Mesenchymal stem cell (in vitro differentiated cells and primary cell): ENCODE measurements at regions not wholly inside any gene's neighbourhood (a gene's known extent, or its start where the extent isn't known, plus 50 kb on each side); places are given as distances from the start of the nearest gene placed in this dataset.

ENCODE experiments used
- DNase-seq: peaks from one replicate; pipeline ENCODE4 v3.0.0-alpha.2; 2013
- H2AFZ ChIP-seq: one replicate; pipeline ENCODE4 v1.6.1; 2013; ENCODE audit warnings: low read depth, mild to moderate bottlenecking, control low read depth, inconsistent platforms, low read length, moderate library complexity
- H2AK5ac ChIP-seq: 2 replicates; pipeline ENCODE4 v1.6.1; 2013; ENCODE audit warnings: low read length, moderate library complexity, mild to moderate bottlenecking, inconsistent platforms; ENCODE audit not compliant: severe bottlenecking
- H2BK120ac ChIP-seq: one replicate; pipeline ENCODE4 v1.6.1; 2013; ENCODE audit warnings: low read depth, mild to moderate bottlenecking, inconsistent platforms, low read length, moderate library complexity
- H2BK12ac ChIP-seq, 2 experiments: one replicate each; pipeline ENCODE4 v1.6.1; 2013; ENCODE audit warnings: inconsistent platforms in 2 of 2, low read length in 2 of 2, mild to moderate bottlenecking in 2 of 2, moderate library complexity in 2 of 2, control low read depth in 1 of 2
- H2BK15ac ChIP-seq: one replicate; pipeline ENCODE4 v1.6.1; 2013; ENCODE audit warnings: mild to moderate bottlenecking, low read depth, inconsistent platforms; ENCODE audit not compliant: poor library complexity, severe bottlenecking
- H2BK5ac ChIP-seq: 2 replicates; pipeline ENCODE4 v1.6.1; 2013; ENCODE audit warnings: low read depth, mild to moderate bottlenecking, low read length, control low read depth, inconsistent platforms; ENCODE audit not compliant: poor library complexity, severe bottlenecking
- H3K14ac ChIP-seq, 2 experiments: one replicate each; pipeline ENCODE4 v1.6.1; 2013; ENCODE audit warnings: inconsistent platforms in 2 of 2, low read length in 2 of 2, control low read depth in 1 of 2, mild to moderate bottlenecking in 1 of 2, moderate library complexity in 1 of 2
- H3K18ac ChIP-seq, 2 experiments: one replicate each; pipeline ENCODE4 v1.6.1; 2013; ENCODE audit warnings: inconsistent platforms in 2 of 2, low read length in 2 of 2, control low read depth in 1 of 2, low read depth in 1 of 2, mild to moderate bottlenecking in 1 of 2
- H3K23ac ChIP-seq, 2 experiments: one replicate each; pipeline ENCODE4 v1.6.1; 2013; ENCODE audit warnings: inconsistent platforms in 2 of 2, low read length in 2 of 2, mild to moderate bottlenecking in 2 of 2, moderate library complexity in 2 of 2, control low read depth in 1 of 2
- H3K27ac ChIP-seq: 2 replicates; pipeline ENCODE4 v1.5.1; 2013; ENCODE audit warnings: mild to moderate bottlenecking, moderate library complexity, low read length, control low read depth, inconsistent platforms; ENCODE audit not compliant: poor library complexity, severe bottlenecking
- H3K27me3 ChIP-seq, 2 experiments: 2 replicates each; pipeline versions ENCODE4 v1.6.1 to v1.7.0; 2013; ENCODE audit warnings: low read length in 2 of 2, mild to moderate bottlenecking in 2 of 2, moderate library complexity in 2 of 2, control low read depth in 1 of 2, inconsistent platforms in 1 of 2; ENCODE audit not compliant: control insufficient read depth in 1 of 2, insufficient read depth in 1 of 2
- H3K36me3 ChIP-seq, 2 experiments: 2 replicates each; pipeline versions ENCODE4 v1.6.1 to v1.7.0; 2013; ENCODE audit warnings: low read length in 2 of 2, control low read depth in 1 of 2, inconsistent platforms in 1 of 2, low read depth in 1 of 2, mild to moderate bottlenecking in 1 of 2; ENCODE audit not compliant: insufficient read depth in 2 of 2, control insufficient read depth in 1 of 2
- H3K4ac ChIP-seq, 2 experiments: one replicate each; pipeline ENCODE4 v1.6.1; 2013; ENCODE audit warnings: inconsistent platforms in 2 of 2, low read length in 2 of 2, mild to moderate bottlenecking in 2 of 2, moderate library complexity in 2 of 2, control low read depth in 1 of 2, low read depth in 1 of 2
- H3K4me1 ChIP-seq: 2 replicates; pipeline ENCODE4 v1.6.1; 2013; ENCODE audit warnings: low read depth, low read length, control low read depth; ENCODE audit not compliant: control insufficient read depth, insufficient read depth
- H3K4me2 ChIP-seq: 2 replicates; pipeline ENCODE4 v1.6.1; 2013; ENCODE audit warnings: low read length, mild to moderate bottlenecking, inconsistent platforms; ENCODE audit not compliant: poor library complexity, severe bottlenecking
- H3K4me3 ChIP-seq, 2 experiments: 2 replicates each; pipeline versions ENCODE4 v1.5.1 to v1.7.0; 2013; ENCODE audit warnings: low read length in 2 of 2, mild to moderate bottlenecking in 2 of 2, control low read depth in 1 of 2, low read depth in 1 of 2; ENCODE audit not compliant: insufficient read depth in 1 of 2
- H3K79me1 ChIP-seq: replicated peaks from 2 replicates; pipeline ENCODE4 v1.6.1; 2013; ENCODE audit warnings: mild to moderate bottlenecking, control low read depth, low read length, inconsistent platforms; ENCODE audit not compliant: poor library complexity, severe bottlenecking
- H3K9ac ChIP-seq: 2 replicates; pipeline ENCODE4 v1.7.0; 2013; ENCODE audit warnings: mild to moderate bottlenecking, low read length, moderate library complexity
- H3K9me3 ChIP-seq: 2 replicates; pipeline ENCODE4 v1.7.0; 2013; ENCODE audit warnings: mild to moderate bottlenecking, low read length; ENCODE audit not compliant: control insufficient read depth
- H4K8ac ChIP-seq: one replicate; pipeline ENCODE4 v1.6.1; 2013; ENCODE audit warnings: inconsistent platforms, mild to moderate bottlenecking, low read length, moderate library complexity
- H4K91ac ChIP-seq: one replicate; pipeline ENCODE4 v1.6.1; 2013; ENCODE audit warnings: mild to moderate bottlenecking, low read length, inconsistent platforms
- WGBS: methylation state at CpG from one replicate; pipeline ENCODE4 v1.1.7; 2013; ENCODE audit warnings: mixed read lengths; 5-methylcytosine and 5-hydroxymethylcytosine counted together

- H2BK120ac ChIP-seq: no peak overlapping the region
- no peaks in the 10 kb centered on the region for H3K79me1 ChIP-seq
- no peak overlapping the region for H3K18ac ChIP-seq
- no peak overlapping the region for H4K8ac ChIP-seq
- H3K27ac ChIP-seq: no peak overlapping the region
- DNase-seq: no peak
- H3K23ac ChIP-seq: no peak overlapping the region
- H3K4me1 ChIP-seq: no peaks in the 10 kb centered on the region
- no peak overlapping the region for H3K4ac ChIP-seq
- H2BK5ac ChIP-seq: no peak overlapping the region
- no peak overlapping the region for H3K9ac ChIP-seq
- no peak overlapping the region for H2AK5ac ChIP-seq
- no peak overlapping the region for H3K14ac ChIP-seq
- no peak overlapping the region for H3K4me2 ChIP-seq
- no peaks in the 10 kb centered on the region for H3K27me3 ChIP-seq
- H2AFZ ChIP-seq: no peak overlapping the region
- H2BK12ac ChIP-seq: no peak overlapping the region
- no peaks in the 10 kb centered on the region for H3K36me3 ChIP-seq
- no peaks in the 10 kb centered on the region for H3K9me3 ChIP-seq
- no peak overlapping the region for H4K91ac ChIP-seq
- no peak overlapping the region for H3K4me3 ChIP-seq
- no peak overlapping the region for H2BK15ac ChIP-seq
Measured at GRCh38 chr4:157775971-157776370, 396.9 kb downstream of the GASK1B start.

DNA sequence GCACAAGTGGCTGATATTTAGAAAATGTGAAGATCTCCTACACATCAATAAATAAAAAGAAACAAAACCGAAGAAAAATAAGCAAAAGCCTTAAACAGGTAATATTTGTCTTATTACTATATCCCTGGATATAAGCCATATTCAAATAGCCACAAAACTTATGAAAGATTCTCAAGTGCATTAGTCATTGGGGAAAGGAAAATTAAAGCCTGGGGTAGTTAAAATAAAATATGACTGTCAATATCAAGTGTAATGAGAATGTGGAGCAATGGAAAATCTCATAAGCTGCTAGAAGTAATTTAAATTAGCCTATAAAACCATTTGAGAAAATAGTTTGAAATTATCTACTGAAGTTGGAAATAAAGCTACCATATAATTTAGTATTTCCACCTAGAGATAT is 399.9 kb downstream of the GASK1B start:
- Histone ChIP-seq H2BK15ac (no peak overlapping the region), H4K91ac (no peak overlapping the region), H3K4me1 (no peaks in the 10 kb centered on the region), H3K4me3 (no peak overlapping the region), H3K27ac (no peak overlapping the region), H3K36me3 (no peaks in the 10 kb centered on the region), H2BK120ac (no peak overlapping the region), H2AK5ac (no peak overlapping the region), H3K18ac (no peak overlapping the region), H3K4me2 (no peak overlapping the region), H3K79me1 (no peaks in the 10 kb centered on the region), H3K27me3 (no peaks in the 10 kb centered on the region), H3K4ac (no peak overlapping the region), H3K23ac (no peak overlapping the region), H3K9me3 (no peaks in the 10 kb centered on the region), H2BK12ac (no peak overlapping the region), H2AFZ (no peak overlapping the region), H3K9ac (no peak overlapping the region), H4K8ac (no peak overlapping the region), H3K14ac (no peak overlapping the region), H2BK5ac (no peak overlapping the region)
- no CpG with 5 or more reads among the region's 1 CpG for WGBS
- no peak for DNase-seq

GRCh38 chr4:157768419-157768818 is 404.4 kb downstream of the GASK1B start:
- H3K4ac ChIP-seq: no peak overlapping the region
- no peaks in the 10 kb centered on the region for H3K79me1 ChIP-seq
- no peak overlapping the region for H4K8ac ChIP-seq
- no peak overlapping the region for H3K14ac ChIP-seq
- H2AK5ac ChIP-seq: no peak overlapping the region
- no CpG with 5 or more reads among the region's 1 CpG for WGBS
- no peak overlapping the region for H2BK15ac ChIP-seq
- no peaks in the 10 kb centered on the region for H3K4me1 ChIP-seq
- no peak overlapping the region for H3K4me3 ChIP-seq
- no peak for DNase-seq
- no peak overlapping the region for H3K18ac ChIP-seq
- H2BK12ac ChIP-seq: no peak overlapping the region
- H2BK120ac ChIP-seq: no peak overlapping the region
- no peak overlapping the region for H3K4me2 ChIP-seq
- H3K9me3 ChIP-seq: no peaks in the 10 kb centered on the region
- H3K27me3 ChIP-seq: no peaks in the 10 kb centered on the region
- H2AFZ ChIP-seq: no peak overlapping the region
- no peak overlapping the region for H3K23ac ChIP-seq
- H3K36me3 ChIP-seq: no peaks in the 10 kb centered on the region
- H3K27ac ChIP-seq: no peak overlapping the region
- H2BK5ac ChIP-seq: no peak overlapping the region
- no peak overlapping the region for H4K91ac ChIP-seq
- H3K9ac ChIP-seq: no peak overlapping the region

GRCh38 chr4:157763490-157763889 is 409.3 kb downstream of the GASK1B start:
- Histone ChIP-seq H2BK5ac (peak overlapping the region; percentile 31), H4K91ac (no peak overlapping the region), H3K4me2 (no peak overlapping the region), H2AFZ (no peak overlapping the region), H3K4me3 (no peak overlapping the region), H3K36me3 (no peaks in the 10 kb centered on the region), H2BK12ac (no peak overlapping the region), H2AK5ac (no peak overlapping the region), H3K27ac (no peak overlapping the region), H3K14ac (no peak overlapping the region), H2BK120ac (no peak overlapping the region), H2BK15ac (no peak overlapping the region), H4K8ac (no peak overlapping the region), H3K9ac (no peak overlapping the region), H3K4ac (no peak overlapping the region), H3K9me3 (no peaks in the 10 kb centered on the region), H3K4me1 (no peaks in the 10 kb centered on the region), H3K18ac (no peak overlapping the region), H3K27me3 (no peaks in the 10 kb centered on the region), H3K79me1 (no peaks in the 10 kb centered on the region), H3K23ac (no peak overlapping the region)
- WGBS: 40% methylated on average over 1 of the region's 1 CpG
- no peak for DNase-seq
